Chondrocyte (in vitro differentiated cells): ENCODE measurements at regions not wholly inside any gene's neighbourhood (a gene's known extent, or its start where the extent isn't known, plus 50 kb on each side); places are given as distances from the start of the nearest gene placed in this dataset.
A peak's percentile ranks its signal among the peaks of the same experiment; 100 is the strongest.

Experiments
- DNase-seq: peaks from one replicate; pipeline ENCODE4 v3.0.0; 2021; ENCODE audit warnings: mixed read lengths, low spot score
- H3K27ac Mint-ChIP-seq: one replicate; pipeline ENCODE4 v1.8.0; 2021; ENCODE audit warnings: mild to moderate bottlenecking, moderate library complexity, mixed read lengths; ENCODE audit not compliant: unreplicated experiment
- H3K27me3 Mint-ChIP-seq: 2 replicates; pipeline ENCODE4 v1.8.0; 2021; ENCODE audit warnings: low read depth, mixed read lengths
- H3K36me3 Mint-ChIP-seq: 2 replicates; pipeline ENCODE4 v1.8.0; 2021; ENCODE audit warnings: low read depth, mixed read lengths
- H3K4me1 Mint-ChIP-seq: 2 replicates; pipeline ENCODE4 v1.8.0; 2021; ENCODE audit warnings: low read depth, mild to moderate bottlenecking, mixed read lengths
- H3K4me3 Mint-ChIP-seq: one replicate; pipeline ENCODE4 v1.8.0; 2021; ENCODE audit warnings: mild to moderate bottlenecking, moderate library complexity, mixed read lengths; ENCODE audit not compliant: unreplicated experiment
- H3K9me3 Mint-ChIP-seq: 2 replicates; pipeline ENCODE4 v1.8.0; 2021; ENCODE audit warnings: low read depth, mixed read lengths
- CTCF ChIP-seq: fragments of 200-600 bp; sonication (generic); IDR thresholded peaks from 2 replicates; pipeline ENCODE4 v1.5.0; 2021; ENCODE audit warnings: antibody characterized with exemption, mild to moderate bottlenecking, moderate library complexity

GRCh38 chr2:234164493-234165413 is 114.3 kb downstream of the SPP2 start:
- Mint-ChIP-seq H3K9me3 (no peaks in the 10 kb centered on the region), H3K36me3 (no peaks in the 10 kb centered on the region), H3K27ac (peak overlapping the region; percentile 96), H3K4me1 (peaks cover 65% of the 10 kb centered on the region), H3K27me3 (no peaks in the 10 kb centered on the region), H3K4me3 (no peak overlapping the region)
- DNase-seq, result no peak
- no peak for TF ChIP-seq CTCF

GRCh38 chr2:234163510-234164045 is 113.1 kb downstream of the SPP2 start:
- DNase-seq, result no peak
- Mint-ChIP-seq H3K27me3 (no peaks in the 10 kb centered on the region), H3K27ac (no peak overlapping the region), H3K4me3 (no peak overlapping the region), H3K9me3 (peaks cover 2% of the 10 kb centered on the region), H3K4me1 (peaks cover 63% of the 10 kb centered on the region), H3K36me3 (no peaks in the 10 kb centered on the region)
- TF ChIP-seq CTCF, result no peak

GRCh38 chr2:234162861-234163260 is 112.4 kb downstream of the SPP2 start:
- no peaks in the 10 kb centered on the region for H3K36me3 Mint-ChIP-seq
- no peak for TF ChIP-seq CTCF
- no peak for DNase-seq
- H3K27me3 Mint-ChIP-seq, result no peaks in the 10 kb centered on the region
- no peak overlapping the region for H3K27ac Mint-ChIP-seq
- H3K4me1 Mint-ChIP-seq, result peaks cover 58% of the 10 kb centered on the region
- H3K9me3 Mint-ChIP-seq, result peaks cover 2% of the 10 kb centered on the region
- no peak overlapping the region for H3K4me3 Mint-ChIP-seq

- no peak overlapping the region for H3K4me3 Mint-ChIP-seq
- peaks cover 55% of the 10 kb centered on the region for H3K4me1 Mint-ChIP-seq
- peaks cover 2% of the 10 kb centered on the region for H3K9me3 Mint-ChIP-seq
- no peaks in the 10 kb centered on the region for H3K27me3 Mint-ChIP-seq
- H3K27ac Mint-ChIP-seq, result no peak overlapping the region
- H3K36me3 Mint-ChIP-seq, result no peaks in the 10 kb centered on the region
- DNase-seq, result no peak
- TF ChIP-seq CTCF, result no peak
Measured at GRCh38 chr2:234161932-234162331, 111.4 kb downstream of the SPP2 start.

- H3K36me3 Mint-ChIP-seq, result no peaks in the 10 kb centered on the region
- H3K4me3 Mint-ChIP-seq, result no peak overlapping the region
- H3K4me1 Mint-ChIP-seq, result peaks cover 24% of the 10 kb centered on the region
- DNase-seq, result no peak
- no peak overlapping the region for H3K27ac Mint-ChIP-seq
- H3K27me3 Mint-ChIP-seq, result no peaks in the 10 kb centered on the region
- H3K9me3 Mint-ChIP-seq, result peaks cover 2% of the 10 kb centered on the region
- no peak for TF ChIP-seq CTCF
Measured at GRCh38 chr2:234158812-234159211, 108.3 kb downstream of the SPP2 start.
